ENCODE measurements at regions not wholly inside any gene's neighbourhood (a gene's known extent, or its start where the extent isn't known, plus 50 kb on each side); places are given as distances from the start of the nearest gene placed in this dataset.

GRCh38 chr5:87780831-87781760 lies 368.4 kb upstream of the CCNH start:
- Histone ChIP-seq H3K4me3 (ENCODE audit: control extremely low read depth in 1 of 5, extremely low read depth in 1 of 5, insufficient read depth in 1 of 5, low read depth in 2 of 5, low read length in 4 of 5) (no peak overlapping the region), H3K27me3 (replicated peaks in 1 of 4; ENCODE audit: control extremely low read depth in 1 of 4, control insufficient read depth in 3 of 4, insufficient read depth in 4 of 4, low read length in 3 of 4) (peaks cover 0 to 11% (median 3%) of the 10 kb centered on the region in 4 experiments), H3K4me2 (replicated peaks; ENCODE audit: low read depth, low read length, poor library complexity, severe bottlenecking) (peak overlapping the region; percentile 10), H3K4me1 (ENCODE audit: control insufficient read depth in 2 of 2, insufficient read depth in 2 of 2, low read length in 2 of 2) (peaks cover 0 to 3% of the 10 kb centered on the region in 2 donors), H2AFZ (ENCODE audit: insufficient read depth, low read depth, low read length, poor library complexity, severe bottlenecking) (peak overlapping the region; percentile 43), H3K9ac (ENCODE audit: low read length) (no peak overlapping the region), H4K20me1 (ENCODE audit: control insufficient read depth, insufficient read depth, low read length, poor library complexity, severe bottlenecking) (no peaks in the 10 kb centered on the region), H3K36me3 (replicated peaks in 1 of 2; ENCODE audit: control extremely low read depth in 1 of 2, control insufficient read depth in 1 of 2, extremely low read depth in 1 of 2, insufficient read depth in 2 of 2, low read length in 1 of 2) (no peaks in the 10 kb centered on the region), H3K9me3 (ENCODE audit: control extremely low read depth in 1 of 3, control insufficient read depth in 2 of 3, insufficient read depth in 1 of 3, low read length in 2 of 3) (no peaks in the 10 kb centered on the region), H3K27ac (ENCODE audit: low read length in 2 of 2) (no peak overlapping the region), H3K79me2 (ENCODE audit: control insufficient read depth, insufficient read depth, low read length) (no peaks in the 10 kb centered on the region)
- no peaks in the 10 kb centered on the region for H3K9me3 Mint-ChIP-seq (ENCODE audit: insufficient read depth)
- DNase-seq (peak; percentile 82), ATAC-seq (ENCODE audit: low read depth) (peak; percentile 98)
- WGBS (ENCODE audit: insufficient coverage) = 0% methylated on average over 6 of the region's 13 CpGs
- H3K4me1 Mint-ChIP-seq = peaks cover 3% of the 10 kb centered on the region
- ChIA-PET CTCF (interaction anchor here (0.6 to 6.6 kb wide), 20 partner anchors 9 to 949 kb away, joined by 3 to 99 read pairs (median 5); no protein-coding TSS in a partner anchor), POLR2A (no interaction called here)
- peak; percentile 98 for TF ChIP-seq CTCF (IDR thresholded peaks at IDR 0.05)
- no peak for TF ChIP-seq EZH2 (IDR thresholded peaks at IDR 0.05; ENCODE audit: borderline replicate concordance, insufficient read depth, low read depth, low read length, poor library complexity, severe bottlenecking)
- H3K4me3 Mint-ChIP-seq = no peak overlapping the region
- no peak overlapping the region for H3K27ac Mint-ChIP-seq
- H3K27me3 Mint-ChIP-seq = peaks cover 17% of the 10 kb centered on the region
- intact Hi-C loops (cut with micrococcal nuclease) = loop anchor here (1.0 kb wide), 2 partner anchors 899 to 910 kb away; no protein-coding TSS in a partner anchor

GRCh38 chr5:87778876-87779275 lies 366.1 kb upstream of the CCNH start:
- Histone ChIP-seq H3K36me3 (replicated peaks in 1 of 2; ENCODE audit: control extremely low read depth in 1 of 2, control insufficient read depth in 1 of 2, extremely low read depth in 1 of 2, insufficient read depth in 2 of 2, low read length in 1 of 2) (no peaks in the 10 kb centered on the region), H3K27ac (ENCODE audit: low read length in 2 of 2) (no peak overlapping the region), H4K20me1 (ENCODE audit: control insufficient read depth, insufficient read depth, low read length, poor library complexity, severe bottlenecking) (no peaks in the 10 kb centered on the region), H3K4me2 (replicated peaks; ENCODE audit: low read depth, low read length, poor library complexity, severe bottlenecking) (no peak overlapping the region), H3K4me1 (ENCODE audit: control insufficient read depth in 2 of 2, insufficient read depth in 2 of 2, low read length in 2 of 2) (peaks cover 0 to 3% of the 10 kb centered on the region in 2 donors), H3K79me2 (ENCODE audit: control insufficient read depth, insufficient read depth, low read length) (no peaks in the 10 kb centered on the region), H3K4me3 (ENCODE audit: control extremely low read depth in 1 of 5, extremely low read depth in 1 of 5, insufficient read depth in 1 of 5, low read depth in 2 of 5, low read length in 4 of 5) (no peak overlapping the region), H2AFZ (ENCODE audit: insufficient read depth, low read depth, low read length, poor library complexity, severe bottlenecking) (no peak overlapping the region), H3K27me3 (replicated peaks in 1 of 4; ENCODE audit: control extremely low read depth in 1 of 4, control insufficient read depth in 3 of 4, insufficient read depth in 4 of 4, low read length in 3 of 4) (peaks cover 0 to 11% (median 3%) of the 10 kb centered on the region in 4 experiments), H3K9ac (ENCODE audit: low read length) (no peak overlapping the region), H3K9me3 (ENCODE audit: control extremely low read depth in 1 of 3, control insufficient read depth in 2 of 3, insufficient read depth in 1 of 3, low read length in 2 of 3) (no peaks in the 10 kb centered on the region)
- ChIA-PET CTCF (interaction anchor here (1.3 to 6.6 kb wide), 3 partner anchors 903 to 912 kb away, joined by 7 to 99 read pairs (median 36); no protein-coding TSS in a partner anchor), POLR2A (no interaction called here)
- no peak for TF ChIP-seq EZH2 (IDR thresholded peaks at IDR 0.05; ENCODE audit: borderline replicate concordance, insufficient read depth, low read depth, low read length, poor library complexity, severe bottlenecking)
- no peak for TF ChIP-seq CTCF (IDR thresholded peaks at IDR 0.05)
- no peak for DNase-seq
- no peak for ATAC-seq (ENCODE audit: low read depth)
- no peak overlapping the region for H3K27ac Mint-ChIP-seq
- intact Hi-C loops (cut with micrococcal nuclease) = no loop called here
- no peaks in the 10 kb centered on the region for H3K9me3 Mint-ChIP-seq (ENCODE audit: insufficient read depth)
- H3K4me1 Mint-ChIP-seq = peaks cover 3% of the 10 kb centered on the region
- no peak overlapping the region for H3K4me3 Mint-ChIP-seq
- H3K27me3 Mint-ChIP-seq = peaks cover 17% of the 10 kb centered on the region
- WGBS (ENCODE audit: insufficient coverage) = no CpG with 5 or more reads among the region's 1 CpG

Measured in B cell (primary cell).